GM06990 (cell line): ENCODE measurements at regions not wholly inside any gene's neighbourhood (a gene's known extent, or its start where the extent isn't known, plus 50 kb on each side); places are given as distances from the start of the nearest gene placed in this dataset.
"Not testable (repeated sequence)": the region's sequence is repeated elsewhere in the genome, so short reads cannot be mapped to it uniquely, and the experiment has no call there.

ENCODE experiments used
- DNase-seq: peaks from one replicate; pipeline ENCODE4 v3.0.0-alpha.2; 2011; ENCODE audit not compliant: insufficient read length; ENCODE audit errors: extremely low read depth
- H3K27me3 ChIP-seq: replicated peaks from 2 replicates; pipeline ENCODE4 v1.6.0; 2011; ENCODE audit warnings: low read length; ENCODE audit not compliant: control insufficient read depth, insufficient read depth
- H3K36me3 ChIP-seq: 2 replicates; pipeline ENCODE4 v1.5.1; 2011; ENCODE audit warnings: low read length; ENCODE audit not compliant: control insufficient read depth, insufficient read depth
- H3K4me3 ChIP-seq: replicated peaks from 2 replicates; pipeline ENCODE4 v1.5.1; 2011; ENCODE audit warnings: low read depth, mild to moderate bottlenecking, control low read depth, low read length
- CTCF ChIP-seq: IDR thresholded peaks from 2 replicates; pipeline ENCODE4 v1.5.1; 2011; ENCODE audit warnings: low read length, control low read depth, mild to moderate bottlenecking, inconsistent platforms; ENCODE audit not compliant: insufficient read depth, poor library complexity, severe bottlenecking

DNA sequence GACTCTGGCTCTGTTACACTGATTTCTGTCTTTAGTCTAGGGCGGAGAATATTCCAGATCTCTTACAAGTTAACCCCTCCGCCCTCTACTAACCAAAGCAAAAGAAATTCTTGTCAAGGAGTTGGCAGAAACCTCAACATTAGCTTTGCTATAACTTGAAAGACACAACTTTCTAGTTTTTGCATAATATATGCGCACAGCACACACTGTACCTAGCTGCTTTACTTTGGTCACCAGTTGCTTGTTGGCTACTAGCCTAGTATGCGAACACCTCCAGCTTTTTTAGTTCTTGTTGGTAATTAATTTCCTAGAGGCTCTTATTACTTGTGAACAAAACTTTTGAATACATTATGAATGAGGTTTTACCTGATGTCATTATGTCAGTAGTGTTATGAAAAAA, 348.8 kb upstream of the C2CD4B start:
- Histone ChIP-seq H3K27me3 (no peaks in the 10 kb centered on the region; the same call in 1 of the 2 replicates), H3K4me3 (no peak overlapping the region), H3K36me3 (no peaks in the 10 kb centered on the region)
- no peak for DNase-seq
- no peak for TF ChIP-seq CTCF

DNA sequence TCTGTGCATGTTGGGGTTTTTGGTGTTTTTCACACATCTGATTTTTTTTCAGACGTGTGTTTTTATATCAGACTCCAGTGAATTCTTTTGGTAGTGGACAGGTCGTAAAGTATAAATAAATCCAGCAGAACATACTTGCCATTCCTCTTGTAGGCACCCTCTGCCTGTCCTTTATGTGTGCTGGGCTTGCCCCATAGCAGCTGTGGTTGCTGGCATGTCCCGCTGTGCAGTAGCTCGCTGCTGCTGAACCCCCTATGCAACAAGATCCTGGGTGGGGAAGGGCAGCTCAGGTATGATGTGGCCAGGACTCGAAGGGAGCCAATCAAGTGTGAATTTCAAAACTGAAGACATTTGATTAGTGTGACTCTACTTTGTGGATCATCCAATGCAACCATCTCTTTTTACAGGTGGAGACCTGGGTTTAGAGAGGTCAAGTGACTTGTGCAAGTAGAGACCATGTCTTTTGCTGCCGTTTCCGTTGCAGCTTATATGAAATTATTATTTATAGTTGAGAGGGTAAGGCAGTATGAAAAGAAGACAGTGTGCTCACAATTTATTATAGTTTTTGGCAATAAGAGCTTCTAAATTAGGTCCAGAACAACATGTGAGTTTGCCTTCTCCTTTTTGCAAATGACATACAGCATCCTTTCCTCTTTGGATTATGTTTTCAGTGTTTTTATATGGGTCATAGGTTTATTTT, 350.8 kb upstream of the C2CD4B start:
- TF ChIP-seq CTCF, result no peak
- no peak overlapping the region for H3K4me3 ChIP-seq
- H3K36me3 ChIP-seq, result no peaks in the 10 kb centered on the region
- no peaks in the 10 kb centered on the region; the same call in 1 of the 2 replicates for H3K27me3 ChIP-seq
- DNase-seq, result no peak

GRCh38 chr15:62517541-62517940, 352.5 kb upstream of the C2CD4B start:
- TF ChIP-seq CTCF, result no peak
- DNase-seq, result no peak
- Histone ChIP-seq H3K4me3 (no peak overlapping the region), H3K36me3 (no peaks in the 10 kb centered on the region), H3K27me3 (no peaks in the 10 kb centered on the region)

- not testable (repeated sequence) for H3K4me3 ChIP-seq, H3K27me3 ChIP-seq, DNase-seq, H3K36me3 ChIP-seq
Observed at GRCh38 chr15:62518666-62519065, 353.6 kb upstream of the C2CD4B start.

- no peaks in the 10 kb centered on the region; the same call in none of the 2 replicates for H3K27me3 ChIP-seq
Observed at GRCh38 chr15:62519900-62520299, 354.8 kb upstream of the C2CD4B start.

DNA sequence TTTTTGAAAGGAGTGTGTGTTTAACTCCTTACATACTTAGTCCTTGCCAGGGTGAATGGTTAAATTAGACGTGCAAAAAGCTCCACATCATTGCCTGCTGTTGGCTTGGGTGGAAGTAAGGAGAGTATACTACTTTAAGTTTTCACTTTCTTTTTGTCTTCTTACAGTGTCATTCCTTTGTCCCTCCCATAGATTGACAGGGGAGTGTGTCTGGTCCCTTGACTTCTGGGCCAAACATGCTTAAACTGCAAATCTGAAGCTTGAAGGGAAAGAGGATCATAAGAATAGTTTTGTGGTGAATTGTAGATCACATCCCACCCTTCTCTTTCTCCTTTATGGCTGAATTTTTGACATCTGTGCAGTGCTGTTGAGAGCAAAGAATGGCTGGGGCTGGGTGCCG, 355.8 kb upstream of the C2CD4B start:
- no peaks in the 10 kb centered on the region; the same call in none of the 2 replicates for H3K27me3 ChIP-seq
- no peak overlapping the region for H3K4me3 ChIP-seq
- no peak for TF ChIP-seq CTCF
- H3K36me3 ChIP-seq, result no peaks in the 10 kb centered on the region
- no peak for DNase-seq

More at GRCh38 chr15:62519900-62520299, 354.8 kb upstream of the C2CD4B start:
- Histone ChIP-seq H3K36me3 (no peaks in the 10 kb centered on the region), H3K4me3 (no peak overlapping the region)
- TF ChIP-seq CTCF, result no peak
- DNase-seq, result no peak
